ENCODE measurements at regions not wholly inside any gene's neighbourhood (a gene's known extent, or its start where the extent isn't known, plus 50 kb on each side); places are given as distances from the start of the nearest gene placed in this dataset.

GRCh38 chr6:6880745-6881437 is 226.9 kb upstream of the RREB1 start:
- Histone ChIP-seq H3K79me1 (ENCODE audit: insufficient read depth, low read depth, low read length, poor library complexity, severe bottlenecking) (no peaks in the 10 kb centered on the region), H2BK15ac (ENCODE audit: low read depth, low read length) (no peak overlapping the region), H2AK5ac (ENCODE audit: insufficient read length, low read length) (no peak overlapping the region), H3K4ac (ENCODE audit: low read depth, low read length) (no peak overlapping the region), H3K9ac (ENCODE audit: extremely low read depth, insufficient read length, low read length) (no peak overlapping the region), H2BK20ac (ENCODE audit: low read depth, low read length, poor library complexity, severe bottlenecking) (no peak overlapping the region), H3K27ac (ENCODE audit: insufficient read length, low read depth, low read length) (no peak overlapping the region), H3K4me1 (ENCODE audit: insufficient read depth, low read length) (no peaks in the 10 kb centered on the region), H3K14ac (ENCODE audit: insufficient read depth, low read length) (no peak overlapping the region), H2BK5ac (ENCODE audit: insufficient read length, low read length) (no peak overlapping the region), H3K23ac (ENCODE audit: insufficient read length, low read depth, low read length) (no peak overlapping the region), H3K9me3 (ENCODE audit: control insufficient read depth, low read depth, low read length) (no peaks in the 10 kb centered on the region), H2BK120ac (ENCODE audit: low read depth, low read length, poor library complexity, severe bottlenecking) (no peak overlapping the region), H2AFZ (ENCODE audit: low read length) (no peak overlapping the region), H3K79me2 (ENCODE audit: insufficient read depth, low read length) (no peaks in the 10 kb centered on the region), H3T11ph (ENCODE audit: low read length) (no peak overlapping the region), H4K20me1 (ENCODE audit: control insufficient read depth, insufficient read depth, insufficient read length) (no peaks in the 10 kb centered on the region), H3K18ac (ENCODE audit: insufficient read length, low read depth, low read length) (no peak overlapping the region), H3K4me2 (ENCODE audit: insufficient read depth, insufficient read length, low read length) (no peak overlapping the region), H2BK12ac (ENCODE audit: insufficient read length, low read depth, low read length) (no peak overlapping the region), H3K56ac (ENCODE audit: insufficient read length, low read depth, low read length) (no peak overlapping the region), H3K23me2 (ENCODE audit: insufficient read length, low read depth, low read length, poor library complexity, severe bottlenecking) (no peaks in the 10 kb centered on the region), H4K91ac (ENCODE audit: insufficient read length, low read depth, low read length) (no peak overlapping the region), H3K27me3 (ENCODE audit: insufficient read depth, low read length) (no peaks in the 10 kb centered on the region), H4K5ac (ENCODE audit: insufficient read length, low read depth, low read length) (no peak overlapping the region), H4K8ac (replicated peaks; ENCODE audit: insufficient read length, low read depth, low read length) (no peak overlapping the region)
- Mint-ChIP-seq H3K27me3 (ENCODE audit: low read depth) (peaks cover 1% of the 10 kb centered on the region; the same call in 1 of the 2 replicates), H3K27ac (no peak overlapping the region), H3K4me1 (peaks cover 2 to 7% of the 10 kb centered on the region in 2 experiments; a peak in 3 of 4 replicates), H3K9me3 (no peaks in the 10 kb centered on the region; a peak in 1 of 5 replicates), H3K4me3 (no peak overlapping the region), H3K36me3 (ENCODE audit: insufficient read depth in 1 of 3, low read depth in 3 of 3) (no peaks in the 10 kb centered on the region)
- no peak for TF ChIP-seq CTCF (conservative IDR thresholded peaks at IDR 0.05)
- DNase-seq, result no peak
- no CpG with 5 or more reads among the region's 10 CpGs for WGBS (ENCODE audit: extremely low coverage, insufficient read length, low lambda C conversion rate)
